ENCODE measurements at regions not wholly inside any gene's neighbourhood (a gene's known extent, or its start where the extent isn't known, plus 50 kb on each side); places are given as distances from the start of the nearest gene placed in this dataset.

DNA sequence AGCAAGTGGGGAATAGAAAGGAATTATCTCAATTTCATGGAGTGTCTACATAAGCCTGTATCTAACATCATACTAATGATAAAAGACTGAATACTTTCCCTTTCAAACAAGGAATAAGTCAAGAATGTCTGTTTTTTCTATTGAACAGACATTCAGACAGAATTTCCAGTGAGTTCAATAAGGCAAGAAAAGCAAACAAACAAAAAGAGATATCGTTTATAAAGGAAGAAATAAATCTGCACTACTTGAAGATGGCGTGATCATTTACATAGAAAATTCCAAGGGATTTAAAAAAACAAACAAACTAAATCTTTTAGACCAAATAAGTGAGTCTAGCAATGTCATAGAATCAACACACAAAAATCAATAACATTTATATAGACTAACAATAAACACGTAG is 273.1 kb upstream of the FOXG1 start:
- CTCF ChIA-PET: no interaction called here
- intact Hi-C loops (cut with micrococcal nuclease; ENCODE audit: unreplicated experiment): no loop called here
- POLR2A ChIA-PET: no interaction called here

DNA sequence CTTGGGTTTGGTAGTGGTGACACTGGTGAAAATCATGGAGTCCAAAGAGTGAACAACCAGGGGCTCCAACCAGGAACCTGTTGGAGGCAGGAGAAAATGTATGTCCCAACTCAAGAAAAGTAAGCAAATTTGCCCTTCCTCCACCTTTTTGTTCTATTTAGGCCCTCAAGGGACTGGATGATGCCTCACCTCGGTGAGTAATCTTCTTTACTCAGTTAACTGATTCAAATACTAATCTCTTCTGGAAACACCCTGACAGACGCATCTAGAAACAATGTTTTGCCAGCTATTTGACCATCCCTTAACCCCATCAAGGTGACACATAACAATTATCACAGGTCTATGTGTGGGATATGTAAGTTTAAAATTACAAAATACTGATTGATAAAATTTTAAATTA is 272.4 kb upstream of the FOXG1 start:
- TF ChIP-seq, protein P1, sequence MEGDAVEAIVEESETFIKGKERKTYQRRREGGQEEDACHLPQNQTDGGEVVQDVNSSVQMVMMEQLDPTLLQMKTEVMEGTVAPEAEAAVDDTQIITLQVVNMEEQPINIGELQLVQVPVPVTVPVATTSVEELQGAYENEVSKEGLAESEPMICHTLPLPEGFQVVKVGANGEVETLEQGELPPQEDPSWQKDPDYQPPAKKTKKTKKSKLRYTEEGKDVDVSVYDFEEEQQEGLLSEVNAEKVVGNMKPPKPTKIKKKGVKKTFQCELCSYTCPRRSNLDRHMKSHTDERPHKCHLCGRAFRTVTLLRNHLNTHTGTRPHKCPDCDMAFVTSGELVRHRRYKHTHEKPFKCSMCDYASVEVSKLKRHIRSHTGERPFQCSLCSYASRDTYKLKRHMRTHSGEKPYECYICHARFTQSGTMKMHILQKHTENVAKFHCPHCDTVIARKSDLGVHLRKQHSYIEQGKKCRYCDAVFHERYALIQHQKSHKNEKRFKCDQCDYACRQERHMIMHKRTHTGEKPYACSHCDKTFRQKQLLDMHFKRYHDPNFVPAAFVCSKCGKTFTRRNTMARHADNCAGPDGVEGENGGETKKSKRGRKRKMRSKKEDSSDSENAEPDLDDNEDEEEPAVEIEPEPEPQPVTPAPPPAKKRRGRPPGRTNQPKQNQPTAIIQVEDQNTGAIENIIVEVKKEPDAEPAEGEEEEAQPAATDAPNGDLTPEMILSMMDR (IDR thresholded peaks at IDR 0.05; ENCODE audit: insufficient read depth in 1 of 2, low read depth in 1 of 2, low read length in 1 of 2, severe bottlenecking in 1 of 2, unreplicated experiment in 1 of 2): no peak
- ChIA-PET CTCF (no interaction called here), POLR2A (no interaction called here)
- Histone ChIP-seq H3K27me3 (replicated peaks; ENCODE audit: control insufficient read depth, insufficient read depth, low read length) (no peaks in the 10 kb centered on the region), H3K4me1 (no peaks in the 10 kb centered on the region), H3K36me3 (ENCODE audit: control insufficient read depth, insufficient read depth, low read length) (no peaks in the 10 kb centered on the region), H3K9me3 (no peaks in the 10 kb centered on the region), H3K4me3 (ENCODE audit: low read depth, low read length) (no peak overlapping the region)
- no peak overlapping the region for H3K27ac Mint-ChIP-seq (ENCODE audit: unreplicated experiment)
- no peaks in the 10 kb centered on the region for H3K27me3 Mint-ChIP-seq (ENCODE audit: insufficient read depth, unreplicated experiment)
- H3K4me3 Mint-ChIP-seq (ENCODE audit: unreplicated experiment): no peak overlapping the region
- intact Hi-C loops (cut with micrococcal nuclease; ENCODE audit: unreplicated experiment): no loop called here
- no peaks in the 10 kb centered on the region for H3K36me3 Mint-ChIP-seq (ENCODE audit: insufficient read depth, unreplicated experiment)
- H3K9me3 Mint-ChIP-seq (ENCODE audit: unreplicated experiment): no peaks in the 10 kb centered on the region
- no TSS peak for BruUV-seq (replicated peaks)
- no peak for DNase-seq
- H3K4me1 Mint-ChIP-seq (ENCODE audit: low read depth, unreplicated experiment): no peaks in the 10 kb centered on the region

More for the DNA sequence above, 273.1 kb upstream of the FOXG1 start:
- no peak for DNase-seq
- H3K4me3 Mint-ChIP-seq (ENCODE audit: unreplicated experiment): no peak overlapping the region
- no peaks in the 10 kb centered on the region for H3K9me3 Mint-ChIP-seq (ENCODE audit: unreplicated experiment)
- H3K27ac Mint-ChIP-seq (ENCODE audit: unreplicated experiment): no peak overlapping the region
- Histone ChIP-seq H3K27me3 (replicated peaks; ENCODE audit: control insufficient read depth, insufficient read depth, low read length) (no peaks in the 10 kb centered on the region), H3K4me3 (ENCODE audit: low read depth, low read length) (no peak overlapping the region), H3K9me3 (no peaks in the 10 kb centered on the region), H3K4me1 (no peaks in the 10 kb centered on the region), H3K36me3 (ENCODE audit: control insufficient read depth, insufficient read depth, low read length) (no peaks in the 10 kb centered on the region)
- TF ChIP-seq, protein P1 (IDR thresholded peaks at IDR 0.05; ENCODE audit: insufficient read depth in 1 of 2, low read depth in 1 of 2, low read length in 1 of 2, severe bottlenecking in 1 of 2, unreplicated experiment in 1 of 2): no peak
- H3K4me1 Mint-ChIP-seq (ENCODE audit: low read depth, unreplicated experiment): no peaks in the 10 kb centered on the region
- no TSS peak for BruUV-seq (replicated peaks)
- no peaks in the 10 kb centered on the region for H3K36me3 Mint-ChIP-seq (ENCODE audit: insufficient read depth, unreplicated experiment)
- H3K27me3 Mint-ChIP-seq (ENCODE audit: insufficient read depth, unreplicated experiment): peaks cover 4% of the 10 kb centered on the region

DNA sequence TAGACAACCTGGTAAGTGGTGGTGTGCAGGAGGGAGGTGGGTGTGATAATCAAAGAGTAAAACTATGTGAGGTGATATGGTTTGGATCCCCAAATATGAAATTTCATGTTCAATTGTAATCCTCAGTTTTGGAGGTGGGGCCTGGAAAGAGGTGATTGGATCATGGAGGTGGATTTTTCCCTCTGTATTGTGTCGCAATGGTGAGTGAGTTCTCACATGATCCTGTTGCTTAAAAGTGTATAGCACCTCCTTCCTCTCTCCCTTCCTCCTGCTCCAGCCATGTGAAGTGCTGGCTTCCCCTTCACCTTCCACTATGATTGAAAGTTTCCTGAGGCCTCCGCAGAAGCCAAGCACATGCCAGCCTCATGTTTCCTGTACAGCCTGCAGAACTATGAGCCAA is 270.2 kb upstream of the FOXG1 start:
- no peak overlapping the region for H3K4me3 Mint-ChIP-seq (ENCODE audit: unreplicated experiment)
- TF ChIP-seq, protein P1 (IDR thresholded peaks at IDR 0.05; ENCODE audit: insufficient read depth in 1 of 2, low read depth in 1 of 2, low read length in 1 of 2, severe bottlenecking in 1 of 2, unreplicated experiment in 1 of 2): no peak
- H3K4me1 Mint-ChIP-seq (ENCODE audit: low read depth, unreplicated experiment): no peaks in the 10 kb centered on the region
- intact Hi-C loops (cut with micrococcal nuclease; ENCODE audit: unreplicated experiment): no loop called here
- Histone ChIP-seq H3K9me3 (no peaks in the 10 kb centered on the region), H3K27me3 (replicated peaks; ENCODE audit: control insufficient read depth, insufficient read depth, low read length) (no peaks in the 10 kb centered on the region), H3K36me3 (ENCODE audit: control insufficient read depth, insufficient read depth, low read length) (no peaks in the 10 kb centered on the region), H3K4me1 (no peaks in the 10 kb centered on the region), H3K4me3 (ENCODE audit: low read depth, low read length) (no peak overlapping the region)
- no TSS peak for BruUV-seq (replicated peaks)
- H3K27me3 Mint-ChIP-seq (ENCODE audit: insufficient read depth, unreplicated experiment): no peaks in the 10 kb centered on the region
- ChIA-PET CTCF (no interaction called here), POLR2A (no interaction called here)
- no peak overlapping the region for H3K27ac Mint-ChIP-seq (ENCODE audit: unreplicated experiment)
- no peaks in the 10 kb centered on the region for H3K36me3 Mint-ChIP-seq (ENCODE audit: insufficient read depth, unreplicated experiment)
- H3K9me3 Mint-ChIP-seq (ENCODE audit: unreplicated experiment): no peaks in the 10 kb centered on the region
- no peak for DNase-seq

All from Caco-2 (cell line).